ENCODE measurements at regions not wholly inside any gene's neighbourhood (a gene's known extent, or its start where the extent isn't known, plus 50 kb on each side); places are given as distances from the start of the nearest gene placed in this dataset.

DNA sequence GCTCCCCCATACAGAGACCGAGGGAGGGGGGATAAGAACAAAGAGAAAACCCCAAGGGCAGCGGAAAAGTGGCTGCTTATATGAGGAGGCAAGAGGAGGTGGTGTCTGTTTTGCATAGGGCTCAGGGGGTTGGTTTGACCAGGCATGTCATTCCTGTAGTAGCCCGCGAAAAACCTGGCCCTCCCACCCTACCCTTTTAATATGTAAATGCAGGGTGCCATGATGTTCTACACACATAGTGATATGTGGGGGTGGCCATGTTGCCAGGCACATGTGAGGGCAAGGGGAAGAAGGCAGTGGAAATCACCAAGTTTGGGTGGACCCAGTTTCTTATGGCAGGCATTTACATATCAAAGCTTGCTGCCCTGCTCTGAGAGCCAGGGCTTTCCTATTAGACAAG, 203.5 kb upstream of the UBL3 start:
- Histone ChIP-seq H3K4me3 (no peak overlapping the region), H3K27ac (no peak overlapping the region)
- no peak for DNase-seq (ENCODE audit: low spot score)
- TF ChIP-seq, protein P1, sequence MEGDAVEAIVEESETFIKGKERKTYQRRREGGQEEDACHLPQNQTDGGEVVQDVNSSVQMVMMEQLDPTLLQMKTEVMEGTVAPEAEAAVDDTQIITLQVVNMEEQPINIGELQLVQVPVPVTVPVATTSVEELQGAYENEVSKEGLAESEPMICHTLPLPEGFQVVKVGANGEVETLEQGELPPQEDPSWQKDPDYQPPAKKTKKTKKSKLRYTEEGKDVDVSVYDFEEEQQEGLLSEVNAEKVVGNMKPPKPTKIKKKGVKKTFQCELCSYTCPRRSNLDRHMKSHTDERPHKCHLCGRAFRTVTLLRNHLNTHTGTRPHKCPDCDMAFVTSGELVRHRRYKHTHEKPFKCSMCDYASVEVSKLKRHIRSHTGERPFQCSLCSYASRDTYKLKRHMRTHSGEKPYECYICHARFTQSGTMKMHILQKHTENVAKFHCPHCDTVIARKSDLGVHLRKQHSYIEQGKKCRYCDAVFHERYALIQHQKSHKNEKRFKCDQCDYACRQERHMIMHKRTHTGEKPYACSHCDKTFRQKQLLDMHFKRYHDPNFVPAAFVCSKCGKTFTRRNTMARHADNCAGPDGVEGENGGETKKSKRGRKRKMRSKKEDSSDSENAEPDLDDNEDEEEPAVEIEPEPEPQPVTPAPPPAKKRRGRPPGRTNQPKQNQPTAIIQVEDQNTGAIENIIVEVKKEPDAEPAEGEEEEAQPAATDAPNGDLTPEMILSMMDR (IDR thresholded peaks at IDR 0.05), result no peak

DNA sequence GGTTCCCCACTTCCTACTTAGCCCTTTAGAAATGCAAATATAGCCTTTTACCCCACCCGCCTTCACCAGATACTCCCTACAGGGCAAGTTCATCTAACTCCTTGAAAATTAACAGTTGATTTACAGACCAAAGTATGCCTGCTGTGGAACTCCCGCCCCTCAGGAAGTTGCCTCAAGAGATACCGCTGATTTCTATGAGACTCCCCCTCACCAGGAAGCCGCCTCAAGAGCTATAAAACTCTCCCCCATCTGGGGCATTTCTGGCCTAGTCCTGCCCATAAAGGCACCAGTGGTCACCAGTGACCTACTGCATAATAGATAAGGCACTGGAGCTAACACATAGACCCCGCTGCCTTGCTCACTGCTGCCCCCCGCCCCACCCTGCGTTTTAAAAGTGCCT, 201.7 kb upstream of the UBL3 start:
- DNase-seq (ENCODE audit: low spot score), result no peak
- TF ChIP-seq, protein P1 (IDR thresholded peaks at IDR 0.05), result no peak
- no peak overlapping the region for H3K27ac ChIP-seq
- H3K4me3 ChIP-seq, result no peak overlapping the region

DNA sequence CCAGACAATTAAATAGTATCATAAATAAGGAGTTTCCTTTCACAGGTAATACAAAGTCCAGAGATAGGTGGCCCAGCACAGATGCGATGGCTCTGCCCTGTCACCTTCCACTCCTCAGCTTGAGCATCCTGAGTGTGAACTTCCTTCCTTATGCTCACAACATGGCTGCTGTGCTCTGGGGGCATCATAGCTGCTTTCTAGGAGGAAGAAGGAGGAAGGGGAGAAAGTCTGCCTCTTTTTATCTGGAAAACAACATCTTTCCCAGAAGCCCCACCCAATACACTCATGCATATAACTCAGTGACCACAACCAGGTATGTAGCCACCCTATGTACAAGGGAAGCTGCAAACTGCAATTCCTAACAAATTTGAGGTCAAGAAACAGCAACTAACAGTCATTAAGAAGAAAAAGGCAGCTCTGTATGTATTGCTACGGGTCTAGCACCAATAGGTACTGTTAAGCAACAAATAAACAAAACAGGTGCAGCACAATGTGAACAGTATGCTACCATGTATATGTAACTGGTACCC, 201.2 kb upstream of the UBL3 start:
- DNase-seq (ENCODE audit: low spot score), result no peak
- TF ChIP-seq, protein P1 (IDR thresholded peaks at IDR 0.05), result no peak
- Histone ChIP-seq H3K27ac (no peak overlapping the region), H3K4me3 (no peak overlapping the region)

DNA sequence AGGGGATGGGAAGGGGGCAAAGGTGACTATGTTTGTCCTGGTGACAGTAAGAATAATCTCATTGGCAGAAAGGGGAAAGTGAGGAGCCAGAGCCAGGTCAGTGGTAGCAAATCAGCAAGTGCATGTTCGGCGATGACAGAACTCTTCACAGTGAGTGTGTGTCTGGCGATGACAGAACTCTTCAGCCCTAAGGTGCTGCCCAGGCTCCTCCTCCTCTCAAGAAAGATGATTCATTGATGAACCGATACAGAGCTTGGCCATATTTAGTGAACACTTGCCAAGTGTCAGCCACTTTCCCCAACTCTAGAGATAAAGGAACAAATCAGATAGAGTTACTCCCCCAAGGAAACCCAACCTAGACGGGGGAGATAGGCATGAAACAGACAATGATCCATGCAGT, 199.3 kb upstream of the UBL3 start:
- TF ChIP-seq, protein P1 (IDR thresholded peaks at IDR 0.05), result no peak
- H3K4me3 ChIP-seq, result no peak overlapping the region
- H3K27ac ChIP-seq, result no peak overlapping the region
- no peak for DNase-seq (ENCODE audit: low spot score)

DNA sequence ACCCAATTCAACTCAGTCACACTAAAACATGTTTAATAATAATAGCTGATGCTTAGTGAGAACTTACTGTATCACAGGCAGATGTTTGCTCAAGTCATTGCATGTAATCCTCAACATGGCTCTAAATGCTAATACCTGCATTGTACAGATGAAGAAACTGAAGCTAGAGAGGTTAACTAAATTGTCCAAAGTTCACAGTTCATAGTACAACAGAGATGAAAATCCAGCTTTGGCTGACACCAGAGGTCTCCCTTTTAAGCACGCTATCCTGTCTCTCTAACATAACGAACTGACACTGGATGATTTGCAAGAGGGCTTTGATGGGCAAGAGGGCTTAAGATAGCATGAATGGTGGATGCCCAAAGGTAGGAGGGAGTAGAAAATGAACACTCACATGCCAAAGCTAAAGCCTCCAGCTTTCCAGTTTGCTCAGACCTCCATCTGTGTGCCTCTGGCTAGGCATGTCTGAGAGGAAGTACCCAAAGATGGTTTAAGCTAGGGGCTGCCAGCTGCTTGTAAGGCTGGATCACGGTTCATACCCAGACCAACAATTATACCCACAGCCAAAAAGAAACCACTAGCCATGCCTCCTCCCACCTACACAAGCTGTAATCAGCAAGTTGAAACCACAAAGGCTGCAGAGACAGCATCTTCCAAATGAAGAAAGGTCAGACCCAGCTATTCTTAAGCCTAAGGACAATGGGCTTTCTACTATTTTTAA, 196.9 kb upstream of the UBL3 start:
- no peak for DNase-seq (ENCODE audit: low spot score)
- Histone ChIP-seq H3K27ac (no peak overlapping the region), H3K4me3 (no peak overlapping the region)
- TF ChIP-seq, protein P1 (IDR thresholded peaks at IDR 0.05), result no peak

DNA sequence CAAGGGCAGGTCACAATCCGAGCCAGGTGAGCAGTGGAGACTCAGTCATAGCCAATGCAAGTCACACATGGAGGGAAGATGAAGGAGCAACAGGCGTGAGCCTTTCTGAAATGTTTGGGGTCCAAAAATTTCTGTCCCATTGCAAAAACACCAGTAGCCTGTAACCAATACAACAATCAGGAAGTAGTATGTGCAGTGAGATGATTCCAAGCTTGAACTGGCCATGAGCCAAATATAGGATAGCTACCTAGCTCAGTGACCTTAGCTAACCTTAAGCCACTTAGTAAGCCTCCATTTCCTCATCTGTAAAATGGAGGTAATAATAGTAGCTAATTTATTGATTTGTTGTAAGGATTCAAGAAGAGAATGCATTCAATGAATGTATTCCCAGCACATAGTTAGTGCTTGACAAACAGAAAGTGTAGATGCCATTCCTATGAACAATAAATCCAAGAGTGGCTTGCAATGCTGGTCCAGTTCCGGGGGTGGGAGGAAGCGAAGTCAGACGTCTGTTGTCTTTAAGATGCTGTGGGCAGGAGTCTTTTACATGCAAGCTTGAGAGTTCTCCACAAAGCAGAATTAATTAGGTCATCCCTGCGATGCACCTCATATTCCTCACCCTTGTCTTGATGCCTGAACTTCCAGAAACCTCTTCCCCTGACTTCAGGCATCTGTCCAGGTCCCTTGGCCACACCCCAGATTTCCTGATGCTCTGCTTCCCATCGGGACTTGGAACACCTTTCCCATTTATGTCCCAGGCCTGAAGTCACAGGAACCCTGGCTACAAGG, 195.7 kb upstream of the UBL3 start:
- DNase-seq (ENCODE audit: low spot score), result no peak
- Histone ChIP-seq H3K27ac (no peak overlapping the region), H3K4me3 (no peak overlapping the region)
- TF ChIP-seq, protein P1 (IDR thresholded peaks at IDR 0.05), result no peak

Measured in coronary artery (tissue), 2 donors.